Left ventricle myocardium inferior (tissue), 1 donor: ENCODE measurements at regions not wholly inside any gene's neighbourhood (a gene's known extent, or its start where the extent isn't known, plus 50 kb on each side); places are given as distances from the start of the nearest gene placed in this dataset.

Experiments
- DNase-seq: peaks from one replicate; pipeline ENCODE4 v3.0.0-alpha.2; 2020
- H3K27ac ChIP-seq: fragments of 200-600 bp; replicated peaks from 2 replicates; pipeline ENCODE4 v1.8.0; 2021
- H3K27me3 ChIP-seq: fragments of 200-600 bp; 2 replicates; pipeline ENCODE4 v1.8.0; 2021; ENCODE audit warnings: low read depth
- H3K36me3 ChIP-seq: fragments of 200-600 bp; 2 replicates; pipeline ENCODE4 v1.8.0; 2021
- H3K4me1 ChIP-seq: fragments of 200-600 bp; 2 replicates; pipeline ENCODE4 v1.8.0; 2021
- H3K4me3 ChIP-seq: fragments of 200-600 bp; 2 replicates; pipeline ENCODE4 v1.8.0; 2021; ENCODE audit warnings: mild to moderate bottlenecking, moderate library complexity
- H3K9me3 ChIP-seq: fragments of 200-600 bp; replicated peaks from 2 replicates; pipeline ENCODE4 v1.8.0; 2021
- CTCF ChIP-seq: fragments of 200-600 bp; IDR thresholded peaks from 2 replicates; pipeline ENCODE4 v1.8.0; 2021; ENCODE audit warnings: antibody characterized with exemption, mild to moderate bottlenecking, borderline replicate concordance
- intact Hi-C: fragments of 100-400 bp; cut with micrococcal nuclease; formaldehyde crosslinking; loops from one replicate; pipeline ENCODE4 v1.11.0; 2022
- donor health status: DM: no; HTN: yes; CAD: no; lungs with severe emphysema.

- Histone ChIP-seq H3K4me3 (no peak overlapping the region), H3K4me1 (no peaks in the 10 kb centered on the region), H3K9me3 (peaks cover under 1% of the 10 kb centered on the region), H3K36me3 (no peaks in the 10 kb centered on the region), H3K27ac (no peak overlapping the region), H3K27me3 (no peaks in the 10 kb centered on the region)
- TF ChIP-seq CTCF, result no peak
- intact Hi-C loops, result no loop called here
- no peak for DNase-seq
These were observed 201.1 kb upstream of the CADPS start for GRCh38 chr3:63076357-63076756.

- H3K27me3 ChIP-seq, result no peaks in the 10 kb centered on the region
- H3K4me3 ChIP-seq, result no peak overlapping the region
- H3K36me3 ChIP-seq, result no peaks in the 10 kb centered on the region
- intact Hi-C loops, result no loop called here
- DNase-seq, result no peak
- peaks cover 24% of the 10 kb centered on the region for H3K9me3 ChIP-seq
- H3K4me1 ChIP-seq, result no peaks in the 10 kb centered on the region
- H3K27ac ChIP-seq, result no peak overlapping the region
- no peak for TF ChIP-seq CTCF
These were observed 191.9 kb upstream of the SYNPR start for GRCh38 chr3:63086190-63086589.

DNA sequence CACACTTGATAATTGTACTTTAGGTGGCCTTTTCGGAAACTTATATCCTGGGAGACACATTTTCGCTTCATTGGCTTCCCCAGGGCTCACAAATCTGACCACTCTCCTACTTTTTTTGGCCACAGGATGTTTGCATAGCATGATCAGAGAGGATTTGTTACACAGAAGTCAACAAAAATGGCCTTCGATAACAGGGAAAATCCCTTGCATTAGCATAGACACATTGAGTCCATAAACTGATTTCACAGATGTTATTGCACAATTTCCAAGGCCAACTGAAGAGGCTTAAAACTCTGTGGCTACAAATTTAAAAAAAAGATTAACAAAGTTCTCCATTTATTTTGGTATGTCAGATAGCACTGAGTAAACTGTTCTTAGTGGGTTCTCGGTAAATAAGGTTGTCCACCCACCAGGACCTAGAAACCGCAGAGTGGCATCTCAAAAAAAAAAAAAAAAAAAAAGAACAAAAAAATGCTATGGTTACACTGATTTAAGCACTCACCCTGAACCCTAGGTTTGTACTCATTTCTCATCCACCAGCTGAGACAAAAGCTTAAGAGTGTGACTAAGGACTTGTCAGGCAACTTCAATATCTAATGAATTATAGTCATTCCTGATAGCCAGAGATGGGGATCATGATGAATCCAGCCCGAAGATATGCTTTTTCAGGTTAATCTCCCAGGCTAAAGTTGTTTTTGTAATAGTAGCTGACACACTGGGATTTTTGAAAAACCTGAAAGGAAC is 188.9 kb upstream of the SYNPR start:
- H3K4me1 ChIP-seq, result no peaks in the 10 kb centered on the region
- H3K27me3 ChIP-seq, result no peaks in the 10 kb centered on the region
- H3K9me3 ChIP-seq, result no peaks in the 10 kb centered on the region
- H3K4me3 ChIP-seq, result no peak overlapping the region
- H3K36me3 ChIP-seq, result no peaks in the 10 kb centered on the region
- intact Hi-C loops, result no loop called here
- H3K27ac ChIP-seq, result no peak overlapping the region
- no peak for DNase-seq
- no peak for TF ChIP-seq CTCF

DNA sequence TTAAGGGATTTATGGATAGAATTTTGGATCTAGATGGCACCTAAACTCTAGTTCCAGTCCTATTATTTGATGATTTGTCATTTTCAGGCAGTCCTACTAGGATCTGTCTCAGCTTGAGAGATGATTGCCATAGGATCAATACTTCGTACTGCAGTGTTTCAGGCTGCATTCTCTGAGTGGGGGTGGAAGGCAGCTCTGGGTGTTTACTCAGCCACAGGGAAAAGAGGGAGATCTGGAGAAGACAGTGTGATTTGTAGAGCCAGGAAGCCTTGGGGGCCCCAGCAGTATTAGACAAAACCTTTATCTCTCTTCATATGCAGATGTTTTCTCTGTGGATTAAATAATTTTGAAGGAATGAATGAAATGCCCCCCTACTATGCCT is 188.4 kb upstream of the SYNPR start:
- Histone ChIP-seq H3K27ac (no peak overlapping the region), H3K9me3 (no peaks in the 10 kb centered on the region), H3K4me3 (no peak overlapping the region), H3K36me3 (no peaks in the 10 kb centered on the region), H3K27me3 (no peaks in the 10 kb centered on the region), H3K4me1 (no peaks in the 10 kb centered on the region)
- no peak for TF ChIP-seq CTCF
- DNase-seq, result no peak
- intact Hi-C loops, result no loop called here

DNA sequence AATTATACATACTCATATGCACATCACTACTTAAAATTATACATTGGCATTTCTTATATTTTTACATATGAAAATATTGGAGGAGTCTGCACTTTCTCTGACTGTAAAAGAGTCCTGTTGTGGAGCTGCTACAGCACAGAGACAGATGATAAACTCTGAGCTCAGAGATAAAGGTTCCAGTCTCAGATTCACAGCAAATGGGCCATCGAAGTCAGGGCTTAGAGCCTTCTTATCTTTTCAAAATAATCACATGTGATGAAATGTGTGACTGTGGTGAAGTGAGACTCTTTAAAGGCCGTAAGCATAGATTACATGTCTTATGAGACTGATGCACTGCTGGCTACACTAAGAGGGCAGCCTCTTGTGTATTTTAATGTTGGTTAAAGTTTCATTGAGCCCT is 187.5 kb upstream of the SYNPR start:
- no peak for TF ChIP-seq CTCF
- Histone ChIP-seq H3K27ac (no peak overlapping the region), H3K4me1 (no peaks in the 10 kb centered on the region), H3K4me3 (no peak overlapping the region), H3K27me3 (no peaks in the 10 kb centered on the region), H3K36me3 (no peaks in the 10 kb centered on the region), H3K9me3 (no peaks in the 10 kb centered on the region)
- intact Hi-C loops, result no loop called here
- no peak for DNase-seq
